Suprapubic skin (tissue), 4 donors: ENCODE measurements at regions not wholly inside any gene's neighbourhood (a gene's known extent, or its start where the extent isn't known, plus 50 kb on each side); places are given as distances from the start of the nearest gene placed in this dataset.

Experiments
- CTCF ChIP-seq, 2 donors: fragments of 200-600 bp in 1 of 2; fragments of 450-650 bp in 1 of 2; sonication (generic) in 1 of 2; IDR thresholded peaks; one replicate each; pipeline ENCODE4 v1.5.1; 2016 to 2019; ENCODE audit warnings: antibody characterized with exemption in 2 of 2, mild to moderate bottlenecking in 1 of 2, moderate library complexity in 1 of 2
- POLR2A ChIP-seq, 2 donors: fragments of 450-650 bp; IDR thresholded peaks; one replicate each; pipeline ENCODE4 v1.6.1; 2017; ENCODE audit warnings: antibody characterized with exemption in 2 of 2, mild to moderate bottlenecking in 2 of 2, moderate library complexity in 2 of 2
- POLR2AphosphoS5 ChIP-seq, 3 donors: sonication (generic); formaldehyde crosslinking; IDR thresholded peaks; one replicate each; pipeline ENCODE4 v1.6.1; 2017; ENCODE audit warnings: antibody characterized with exemption in 3 of 3

GRCh38 chr10:8921568-8921967 lies 867.1 kb downstream of the GATA3 start:
- TF ChIP-seq POLR2A (IDR thresholded peaks at IDR 0.05) (no peak), POLR2AphosphoS5 (IDR thresholded peaks at IDR 0.05) (no peak), CTCF (IDR thresholded peaks at IDR 0.05) (no peak)
